ENCODE measurements at regions not wholly inside any gene's neighbourhood (a gene's known extent, or its start where the extent isn't known, plus 50 kb on each side); places are given as distances from the start of the nearest gene placed in this dataset.
"Not testable (repeated sequence)": the region's sequence is repeated elsewhere in the genome, so short reads cannot be mapped to it uniquely, and the experiment has no call there.

DNA sequence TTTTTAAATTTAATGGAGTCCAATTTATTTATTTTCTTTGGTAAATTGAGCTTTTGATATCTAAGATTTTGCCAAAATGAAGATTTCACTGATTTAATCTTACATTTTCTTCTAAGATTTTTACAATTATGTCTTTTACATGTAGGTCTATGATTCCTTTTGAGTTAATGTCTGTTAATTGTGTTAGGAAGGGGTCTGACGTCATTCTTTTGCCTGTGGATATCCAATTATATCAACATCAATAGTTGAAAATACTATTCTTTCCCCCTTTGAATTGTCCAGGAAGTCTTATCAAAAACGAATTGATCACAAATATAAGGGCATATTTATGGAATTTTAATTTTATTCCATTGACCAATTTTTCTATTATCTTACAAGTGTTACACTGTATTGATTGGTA, 1258.8 kb upstream of the B3GALT2 start:
- no peaks in the 10 kb centered on the region for H3K27me3 ChIP-seq (ENCODE audit: insufficient read depth, low read length)
- no peaks in the 10 kb centered on the region for H3K4me1 ChIP-seq (ENCODE audit: insufficient read depth, low read length)
- no peak overlapping the region for H3K4me3 ChIP-seq (ENCODE audit: low read length)
- peaks cover 5% of the 10 kb centered on the region for H3K9me3 ChIP-seq (ENCODE audit: low read depth, low read length)

DNA sequence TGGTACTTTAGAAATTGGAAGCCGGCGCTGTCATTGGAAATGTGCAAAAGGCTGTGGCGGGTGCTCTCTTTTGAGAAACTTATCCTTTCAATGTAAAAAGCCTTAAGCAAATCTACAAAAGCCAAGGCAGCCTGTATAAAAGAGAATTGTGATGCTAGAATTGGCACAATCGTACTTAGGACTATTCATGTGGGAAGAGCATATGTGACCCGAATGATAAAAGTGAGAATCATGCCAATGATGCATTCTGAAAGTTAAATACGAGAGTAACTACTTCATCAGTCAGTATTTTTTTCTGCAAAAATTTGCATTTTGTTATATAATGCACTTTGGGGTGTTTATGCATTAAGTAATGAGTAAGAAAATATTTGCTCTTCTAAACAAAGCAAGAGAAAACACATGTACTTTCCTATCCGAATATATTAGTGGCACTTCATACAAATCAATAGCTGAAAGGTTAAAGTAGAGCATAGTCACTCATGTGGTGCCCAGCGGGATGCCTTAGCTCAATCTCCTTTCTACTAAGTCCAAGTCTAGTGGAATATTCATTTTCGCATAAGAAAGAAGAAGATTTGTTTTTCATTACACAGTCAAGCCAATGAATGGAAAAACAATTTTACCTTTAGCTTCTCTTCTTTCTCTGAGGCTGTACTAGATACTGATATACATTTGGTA, 1256.6 kb upstream of the B3GALT2 start:
- H3K27me3 ChIP-seq (ENCODE audit: insufficient read depth, low read length), result no peaks in the 10 kb centered on the region
- H3K4me3 ChIP-seq (ENCODE audit: low read length), result no peak overlapping the region
- H3K4me1 ChIP-seq (ENCODE audit: insufficient read depth, low read length), result no peaks in the 10 kb centered on the region
- H3K9me3 ChIP-seq (ENCODE audit: low read depth, low read length), result peaks cover 5% of the 10 kb centered on the region

DNA sequence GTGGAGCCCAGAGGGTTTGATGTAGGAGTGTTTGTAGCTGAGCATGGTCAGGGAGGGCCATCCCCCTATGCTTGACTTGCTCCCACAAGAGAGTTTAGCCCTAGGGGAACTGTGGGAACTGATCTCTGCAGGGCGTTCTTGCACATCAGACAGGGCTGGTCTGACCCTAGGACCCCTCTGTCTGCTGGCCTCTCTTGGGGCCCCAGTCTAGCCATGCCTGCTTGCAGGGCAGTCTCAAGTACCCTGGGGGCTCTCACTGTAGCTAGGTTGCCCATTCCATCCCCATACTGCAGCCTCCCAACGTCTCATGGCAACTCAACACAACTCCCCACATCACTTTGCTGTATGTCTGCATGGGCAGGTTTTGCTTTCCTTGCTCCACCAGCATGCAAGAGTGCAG, 1250.7 kb upstream of the B3GALT2 start:
- Histone ChIP-seq H3K4me3 (ENCODE audit: low read length) (no peak overlapping the region), H3K27me3 (ENCODE audit: insufficient read depth, low read length) (no peaks in the 10 kb centered on the region), H3K4me1 (ENCODE audit: insufficient read depth, low read length) (no peaks in the 10 kb centered on the region), H3K9me3 (ENCODE audit: low read depth, low read length) (peaks cover 5% of the 10 kb centered on the region)

DNA sequence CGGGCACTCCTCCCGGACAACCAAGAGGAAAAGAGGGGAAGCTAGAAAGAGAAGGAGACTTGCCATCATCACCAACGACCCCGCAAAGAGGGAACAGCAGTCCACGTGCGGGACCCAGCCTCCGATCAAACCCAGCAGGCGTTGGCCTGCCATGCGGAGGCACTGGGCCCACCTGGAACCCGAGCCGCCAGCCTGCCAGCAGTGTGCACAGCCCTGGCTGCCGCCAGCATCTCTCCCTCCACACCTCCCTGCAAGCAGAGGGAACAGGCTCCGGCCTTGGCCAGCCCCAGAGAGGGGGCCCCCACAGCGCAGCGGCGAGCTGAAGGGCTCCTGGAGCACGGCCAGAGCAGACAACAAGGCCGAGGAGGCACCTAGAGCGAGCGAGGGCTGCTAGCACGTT, 1244.7 kb upstream of the B3GALT2 start:
- Histone ChIP-seq H3K4me3 (ENCODE audit: low read length) (no peak overlapping the region), H3K9me3 (ENCODE audit: low read depth, low read length) (no peaks in the 10 kb centered on the region), H3K4me1 (ENCODE audit: insufficient read depth, low read length) (no peaks in the 10 kb centered on the region), H3K27me3 (ENCODE audit: insufficient read depth, low read length) (no peaks in the 10 kb centered on the region)

DNA sequence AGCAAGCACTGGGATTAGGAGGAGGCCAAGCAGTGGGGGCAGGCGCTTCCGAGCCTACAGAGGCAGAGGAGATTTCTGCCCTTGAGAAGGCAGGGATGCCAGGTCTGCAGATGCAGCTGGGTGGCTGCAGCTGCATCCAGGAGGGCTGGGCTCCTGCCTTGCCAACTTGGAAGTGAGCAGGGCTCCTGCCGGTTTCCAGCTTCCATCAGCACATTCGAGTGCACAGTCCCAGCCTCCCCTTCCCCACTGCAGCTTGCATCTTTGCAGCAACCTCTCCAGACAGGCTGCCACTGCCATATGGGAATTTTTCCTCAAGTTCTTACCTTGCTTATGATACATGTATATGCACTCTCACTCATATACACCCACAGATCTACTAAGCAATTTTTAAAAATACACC, 1234.3 kb upstream of the B3GALT2 start:
- H3K27me3 ChIP-seq (ENCODE audit: insufficient read depth, low read length), result no peaks in the 10 kb centered on the region
- no peaks in the 10 kb centered on the region for H3K4me1 ChIP-seq (ENCODE audit: insufficient read depth, low read length)
- H3K9me3 ChIP-seq (ENCODE audit: low read depth, low read length), result no peaks in the 10 kb centered on the region
- no peak overlapping the region for H3K4me3 ChIP-seq (ENCODE audit: low read length)

GRCh38 chr1:194419721-194420120, 1233.3 kb upstream of the B3GALT2 start:
- Histone ChIP-seq H3K4me1 (ENCODE audit: insufficient read depth, low read length) (no peaks in the 10 kb centered on the region), H3K9me3 (ENCODE audit: low read depth, low read length) (no peaks in the 10 kb centered on the region), H3K4me3 (ENCODE audit: low read length) (no peak overlapping the region), H3K27me3 (ENCODE audit: insufficient read depth, low read length) (no peaks in the 10 kb centered on the region)

DNA sequence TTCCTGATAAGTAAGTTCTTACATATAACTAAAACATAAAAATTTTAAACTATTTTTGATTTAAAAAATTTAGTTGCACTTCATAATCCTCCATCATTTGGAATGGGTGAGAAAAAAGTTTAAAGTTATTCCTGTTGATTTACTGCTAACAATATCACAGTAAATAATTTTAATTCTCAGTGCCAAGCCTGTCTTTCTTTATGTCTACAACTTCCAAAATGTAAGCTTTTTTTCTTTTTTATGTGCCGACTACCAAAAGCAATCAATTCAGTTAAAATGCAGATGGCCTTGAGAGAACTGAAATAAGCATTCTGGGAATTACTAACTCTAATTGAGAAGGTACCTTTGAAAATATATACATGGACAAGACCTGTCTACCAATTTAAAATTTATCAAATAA, 1224.3 kb upstream of the B3GALT2 start:
- Histone ChIP-seq H3K4me3 (ENCODE audit: low read length) (no peak overlapping the region), H3K4me1 (ENCODE audit: insufficient read depth, low read length) (no peaks in the 10 kb centered on the region), H3K9me3 (ENCODE audit: low read depth, low read length) (peaks cover 6% of the 10 kb centered on the region), H3K27me3 (ENCODE audit: insufficient read depth, low read length) (no peaks in the 10 kb centered on the region)

- H3K4me3 ChIP-seq (ENCODE audit: low read length); H3K4me1 ChIP-seq (ENCODE audit: insufficient read depth, low read length); H3K9me3 ChIP-seq (ENCODE audit: low read depth, low read length); H3K27me3 ChIP-seq (ENCODE audit: insufficient read depth, low read length): not testable (repeated sequence)
Measured at GRCh38 chr1:194407238-194407637, 1220.8 kb upstream of the B3GALT2 start.

- Histone ChIP-seq H3K4me1 (ENCODE audit: insufficient read depth, low read length) (no peaks in the 10 kb centered on the region), H3K9me3 (ENCODE audit: low read depth, low read length) (peaks cover 7% of the 10 kb centered on the region), H3K27me3 (ENCODE audit: insufficient read depth, low read length) (no peaks in the 10 kb centered on the region), H3K4me3 (ENCODE audit: low read length) (no peak overlapping the region)
Measured at GRCh38 chr1:194394676-194395075, 1208.3 kb upstream of the B3GALT2 start.

DNA sequence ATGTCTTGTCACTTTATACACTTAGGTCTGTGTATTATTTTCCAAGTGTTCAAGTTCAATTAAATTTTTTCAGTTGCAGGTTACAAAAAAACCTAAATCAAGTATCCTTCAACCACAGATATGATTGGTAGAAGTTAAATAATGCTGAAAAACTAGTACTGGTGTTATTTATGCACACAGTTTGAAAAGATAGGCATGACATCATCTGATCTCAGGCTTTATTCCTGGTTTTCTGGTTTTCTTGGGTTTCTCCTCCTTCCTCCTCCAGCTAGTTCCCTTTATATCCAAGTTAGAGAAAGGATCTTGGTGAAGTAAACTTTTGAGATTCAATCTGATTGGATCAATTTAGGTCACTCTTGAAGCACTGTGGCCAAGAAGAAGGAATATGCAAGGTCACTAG, 1201.1 kb upstream of the B3GALT2 start:
- no peak overlapping the region for H3K4me3 ChIP-seq (ENCODE audit: low read length)
- peaks cover 8% of the 10 kb centered on the region for H3K9me3 ChIP-seq (ENCODE audit: low read depth, low read length)
- no peaks in the 10 kb centered on the region for H3K27me3 ChIP-seq (ENCODE audit: insufficient read depth, low read length)

DNA sequence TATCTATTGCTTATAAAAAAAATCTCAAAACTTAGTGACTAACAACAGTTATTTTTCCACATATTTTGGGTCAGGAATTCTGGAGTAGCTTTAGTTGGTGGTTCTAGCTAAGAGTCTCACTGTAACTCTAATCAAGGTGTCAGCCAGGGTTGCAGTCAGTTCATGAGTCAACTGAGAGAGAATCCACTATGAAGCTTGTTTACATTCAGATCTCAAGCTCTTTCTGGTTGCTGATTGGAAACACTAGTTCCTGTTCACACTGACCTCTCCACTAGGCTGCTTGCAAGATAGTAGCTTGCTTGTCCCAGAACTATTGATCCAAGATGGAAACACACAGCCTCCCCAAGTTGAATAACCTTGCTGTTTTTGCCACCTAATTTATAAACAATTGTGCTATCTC, 1192.1 kb upstream of the B3GALT2 start:
- Histone ChIP-seq H3K9me3 (ENCODE audit: low read depth, low read length) (no peaks in the 10 kb centered on the region), H3K4me1 (ENCODE audit: insufficient read depth, low read length) (no peaks in the 10 kb centered on the region)

More for the DNA sequence above, 1201.1 kb upstream of the B3GALT2 start:
- no peaks in the 10 kb centered on the region for H3K4me1 ChIP-seq (ENCODE audit: insufficient read depth, low read length)

DNA sequence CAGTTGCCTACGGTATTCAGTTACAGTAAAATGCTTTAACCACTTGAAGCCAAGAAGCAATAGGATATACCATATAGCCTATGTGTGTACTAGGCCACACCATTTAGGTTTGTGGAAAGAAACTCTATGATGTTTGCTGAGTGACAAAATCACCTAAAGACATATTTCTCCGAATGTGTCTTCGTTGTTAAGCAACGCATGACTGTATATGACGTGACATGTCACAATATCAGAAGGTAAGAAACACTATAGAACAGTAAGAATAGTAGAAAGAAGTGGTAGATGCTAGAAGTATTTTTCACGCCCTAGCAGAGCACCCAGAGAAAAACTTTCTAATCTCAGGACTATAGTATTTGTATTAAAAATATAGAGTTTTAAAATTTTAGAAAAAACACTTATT, 1188.2 kb upstream of the B3GALT2 start:
- no peaks in the 10 kb centered on the region for H3K9me3 ChIP-seq (ENCODE audit: low read depth, low read length)
- H3K4me3 ChIP-seq (ENCODE audit: low read length), result no peak overlapping the region
- H3K27me3 ChIP-seq (ENCODE audit: insufficient read depth, low read length), result no peaks in the 10 kb centered on the region
- no peaks in the 10 kb centered on the region for H3K4me1 ChIP-seq (ENCODE audit: insufficient read depth, low read length)

More for the DNA sequence above, 1192.1 kb upstream of the B3GALT2 start:
- H3K27me3 ChIP-seq (ENCODE audit: insufficient read depth, low read length), result no peaks in the 10 kb centered on the region
- no peak overlapping the region for H3K4me3 ChIP-seq (ENCODE audit: low read length)

DNA sequence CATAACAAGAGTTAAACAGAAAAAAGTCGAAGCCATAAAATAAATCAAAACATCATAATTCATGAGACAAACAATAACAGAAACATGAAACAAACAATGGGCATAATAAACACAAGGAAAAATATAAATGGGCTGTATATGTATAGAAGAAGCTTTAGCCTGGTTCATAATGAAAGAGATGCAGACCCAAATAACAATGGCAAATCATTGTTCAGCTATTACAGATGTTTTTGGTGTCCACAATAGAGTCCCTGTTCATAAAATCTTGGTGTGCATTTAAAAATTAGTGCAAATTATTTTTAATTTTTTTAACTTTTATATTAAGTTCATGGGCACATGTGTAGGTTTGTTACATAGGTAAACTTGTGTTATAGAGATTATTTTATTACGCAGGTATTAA, 1185.9 kb upstream of the B3GALT2 start:
- no peaks in the 10 kb centered on the region for H3K4me1 ChIP-seq (ENCODE audit: insufficient read depth, low read length)
- no peaks in the 10 kb centered on the region for H3K27me3 ChIP-seq (ENCODE audit: insufficient read depth, low read length)
- H3K9me3 ChIP-seq (ENCODE audit: low read depth, low read length), result no peaks in the 10 kb centered on the region

DNA sequence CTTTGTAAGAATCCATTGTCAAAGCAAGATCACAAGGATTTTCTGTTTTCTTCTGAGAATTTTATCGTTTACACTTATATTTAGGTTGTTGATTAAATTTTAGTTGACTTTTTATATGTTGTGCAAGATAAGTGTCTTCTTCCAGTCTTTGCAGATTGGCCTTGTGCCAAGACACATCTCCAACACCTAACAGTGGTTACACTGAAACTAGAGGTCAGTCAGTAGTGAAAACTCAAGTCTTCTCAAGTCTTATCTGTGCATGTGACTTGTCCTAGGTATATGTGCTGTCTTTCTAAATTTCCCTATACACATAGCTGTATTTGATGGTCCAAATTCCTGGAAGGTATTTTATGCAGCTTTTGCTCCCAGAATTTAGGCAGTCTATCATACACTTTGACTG, 1183.2 kb upstream of the B3GALT2 start:
- Histone ChIP-seq H3K9me3 (ENCODE audit: low read depth, low read length) (no peaks in the 10 kb centered on the region), H3K4me1 (ENCODE audit: insufficient read depth, low read length) (no peaks in the 10 kb centered on the region), H3K27me3 (ENCODE audit: insufficient read depth, low read length) (no peaks in the 10 kb centered on the region), H3K4me3 (ENCODE audit: low read length) (no peak overlapping the region)

More for the DNA sequence above, 1185.9 kb upstream of the B3GALT2 start:
- H3K4me3 ChIP-seq (ENCODE audit: low read length), result no peak overlapping the region

- Histone ChIP-seq H3K4me3 (ENCODE audit: low read length) (no peak overlapping the region), H3K4me1 (ENCODE audit: insufficient read depth, low read length) (no peaks in the 10 kb centered on the region), H3K27me3 (ENCODE audit: insufficient read depth, low read length) (no peaks in the 10 kb centered on the region), H3K9me3 (ENCODE audit: low read depth, low read length) (no peaks in the 10 kb centered on the region)
Measured at GRCh38 chr1:194369060-194369459, 1182.6 kb upstream of the B3GALT2 start.

DNA sequence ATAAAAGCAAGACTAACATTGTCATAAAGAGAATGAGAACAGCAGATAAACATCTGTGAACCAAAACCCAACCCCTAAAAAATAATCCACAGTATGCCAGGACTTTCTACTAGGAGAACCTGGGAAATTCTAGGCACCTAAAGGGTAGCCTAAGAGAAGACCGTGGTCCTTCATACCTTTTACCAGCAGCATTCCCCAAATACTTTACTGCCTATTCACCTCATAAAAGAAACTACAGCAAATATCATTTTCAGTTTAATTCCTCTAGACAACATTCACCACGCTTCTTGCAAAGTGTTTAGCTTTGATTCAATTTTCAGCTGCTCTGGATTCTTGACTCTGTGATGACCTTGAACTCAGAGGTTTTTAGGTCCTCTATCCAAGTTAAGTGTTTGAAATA, 1180.7 kb upstream of the B3GALT2 start:
- no peak overlapping the region for H3K4me3 ChIP-seq (ENCODE audit: low read length)
- no peaks in the 10 kb centered on the region for H3K27me3 ChIP-seq (ENCODE audit: insufficient read depth, low read length)
- H3K9me3 ChIP-seq (ENCODE audit: low read depth, low read length), result no peaks in the 10 kb centered on the region
- no peaks in the 10 kb centered on the region for H3K4me1 ChIP-seq (ENCODE audit: insufficient read depth, low read length)

All from mononuclear cell (primary cell).